AG09319 (cell line): ENCODE measurements at regions not wholly inside any gene's neighbourhood (a gene's known extent, or its start where the extent isn't known, plus 50 kb on each side); places are given as distances from the start of the nearest gene placed in this dataset.
A peak's percentile ranks its signal among the peaks of the same experiment; 100 is the strongest.

ENCODE experiments used
- DNase-seq: peaks from one replicate; pipeline ENCODE4 v3.0.0-alpha.2; 2010; ENCODE audit warnings: low read depth; ENCODE audit errors: extremely low read depth
- CTCF ChIP-seq: IDR thresholded peaks from 2 replicates; pipeline ENCODE4 v1.5.1; 2011; ENCODE audit warnings: low read depth, mild to moderate bottlenecking, inconsistent platforms, low read length, moderate library complexity

- no peak for DNase-seq
- no peak for TF ChIP-seq CTCF
These were observed 248.5 kb downstream of the TLE3 start for GRCh38 chr15:69849232-69849610.

GRCh38 chr15:69852482-69852881 lies 245.2 kb downstream of the TLE3 start:
- no peak for DNase-seq
- TF ChIP-seq CTCF, result no peak

GRCh38 chr15:69852916-69853315 lies 244.8 kb downstream of the TLE3 start:
- no peak for DNase-seq
- no peak for TF ChIP-seq CTCF

- no peak for TF ChIP-seq CTCF
- peak; percentile 55 for DNase-seq
These were observed 244.2 kb downstream of the TLE3 start for GRCh38 chr15:69853544-69853951.

GRCh38 chr15:69854001-69854400 lies 243.7 kb downstream of the TLE3 start:
- DNase-seq, result no peak
- TF ChIP-seq CTCF, result no peak

GRCh38 chr15:69854521-69855181 lies 243.1 kb downstream of the TLE3 start:
- DNase-seq, result peak; percentile 20

More at GRCh38 chr15:69854521-69855181, 243.1 kb downstream of the TLE3 start:
- no peak for TF ChIP-seq CTCF
